Endodermal cell (in vitro differentiated cells): ENCODE measurements at regions not wholly inside any gene's neighbourhood (a gene's known extent, or its start where the extent isn't known, plus 50 kb on each side); places are given as distances from the start of the nearest gene placed in this dataset.

Experiments used
- DNase-seq: peaks from one replicate; pipeline ENCODE4 v3.0.0-alpha.2; 2017
- H3K27ac ChIP-seq: 2 replicates; pipeline ENCODE4 v1.5.1; 2013; ENCODE audit warnings: mild to moderate bottlenecking, low read depth, low read length, moderate library complexity
- H3K27me3 ChIP-seq: 2 replicates; pipeline ENCODE4 v1.6.1; 2013; ENCODE audit warnings: mild to moderate bottlenecking, low read length, moderate library complexity; ENCODE audit not compliant: insufficient read depth, control insufficient read depth, poor library complexity, severe bottlenecking
- H3K36me3 ChIP-seq: 2 replicates; pipeline ENCODE4 v1.7.0; 2013; ENCODE audit warnings: mild to moderate bottlenecking, low read length, moderate library complexity; ENCODE audit not compliant: control insufficient read depth, insufficient read depth
- H3K4me1 ChIP-seq: one replicate; pipeline ENCODE4 v1.7.0; 2013; ENCODE audit warnings: low read length; ENCODE audit not compliant: control insufficient read depth, insufficient read depth
- H3K4me3 ChIP-seq: 2 replicates; pipeline ENCODE4 v1.5.1; 2013; ENCODE audit warnings: mild to moderate bottlenecking, low read length, moderate library complexity
- H3K9ac ChIP-seq: 2 replicates; pipeline ENCODE4 v1.6.1; 2013; ENCODE audit warnings: mild to moderate bottlenecking, low read length, moderate library complexity; ENCODE audit not compliant: poor library complexity, severe bottlenecking; ENCODE audit errors: extremely low read depth
- H3K9me3 ChIP-seq: 2 replicates; pipeline ENCODE4 v1.6.1; 2013; ENCODE audit warnings: mild to moderate bottlenecking, low read length, moderate library complexity; ENCODE audit not compliant: control insufficient read depth
- H3K27ac Mint-ChIP-seq: 2 replicates; pipeline ENCODE4 v1.8.0; 2020; ENCODE audit warnings: mixed read lengths
- H3K27me3 Mint-ChIP-seq: 2 replicates; pipeline ENCODE4 v1.8.0; 2021; ENCODE audit warnings: mild to moderate bottlenecking, mixed read lengths; ENCODE audit not compliant: insufficient read depth
- H3K36me3 Mint-ChIP-seq: 2 replicates; pipeline ENCODE4 v1.8.0; 2020; ENCODE audit warnings: low read depth, mixed read lengths
- H3K4me1 Mint-ChIP-seq: 2 replicates; pipeline ENCODE4 v1.8.0; 2020; ENCODE audit warnings: mixed read lengths
- H3K4me3 Mint-ChIP-seq: 2 replicates; pipeline ENCODE4 v1.8.0; 2020; ENCODE audit warnings: mild to moderate bottlenecking, moderate library complexity, mixed read lengths
- H3K9me3 Mint-ChIP-seq: 2 replicates; pipeline ENCODE4 v1.8.0; 2020; ENCODE audit warnings: mild to moderate bottlenecking, mixed read lengths
- CTCF ChIP-seq: fragments of 200-600 bp; sonication (generic); conservative IDR thresholded peaks from 2 replicates; pipeline ENCODE4 v1.5.0; 2021; ENCODE audit warnings: antibody characterized with exemption, mild to moderate bottlenecking
- WGBS, 2 experiments: methylation state at CpG; one replicate each; pipeline versions ENCODE4 v1.1.5 to v1.1.7; 2013; ENCODE audit warnings: missing lambda C conversion rate in 2 of 2, mixed read lengths in 1 of 2; ENCODE audit not compliant: insufficient coverage in 1 of 2, insufficient read length in 1 of 2; 5-methylcytosine and 5-hydroxymethylcytosine counted together

- Histone ChIP-seq H3K36me3 (no peaks in the 10 kb centered on the region), H3K27me3 (no peaks in the 10 kb centered on the region), H3K9ac (no peak overlapping the region), H3K27ac (no peak overlapping the region), H3K9me3 (peaks cover 11% of the 10 kb centered on the region), H3K4me3 (peak overlapping the region; percentile 43), H3K4me1 (no peaks in the 10 kb centered on the region)
- no peaks in the 10 kb centered on the region for H3K4me1 Mint-ChIP-seq
- no peaks in the 10 kb centered on the region for H3K27me3 Mint-ChIP-seq
- peaks cover 4% of the 10 kb centered on the region for H3K36me3 Mint-ChIP-seq
- DNase-seq, result no peak
- TF ChIP-seq CTCF, result no peak
- no peak overlapping the region for H3K27ac Mint-ChIP-seq
- H3K4me3 Mint-ChIP-seq, result no peak overlapping the region
- peaks cover 15% of the 10 kb centered on the region for H3K9me3 Mint-ChIP-seq
These were observed 554.1 kb upstream of the SALL1 start for GRCh38 chr16:51705142-51705541.

DNA sequence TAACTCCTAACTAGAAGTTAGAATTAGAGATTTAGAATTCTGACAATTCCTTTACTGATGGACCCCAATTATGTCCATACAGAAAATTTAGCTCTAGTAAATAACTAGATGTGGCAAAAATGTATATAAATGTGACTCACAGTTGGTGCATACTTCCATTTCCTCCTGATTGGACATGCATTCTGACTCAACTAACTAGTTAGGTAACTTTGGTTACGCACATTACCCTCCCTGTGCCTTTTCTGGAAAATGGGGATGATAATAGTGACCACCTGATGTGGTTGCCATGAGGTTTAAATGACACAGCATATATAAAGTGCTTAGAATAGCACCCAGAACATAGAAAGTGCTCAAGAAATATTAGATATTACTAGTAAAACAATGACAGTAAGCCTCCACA, 550.0 kb upstream of the SALL1 start:
- no peak for DNase-seq
- Histone ChIP-seq H3K9me3 (peaks cover 11% of the 10 kb centered on the region), H3K27me3 (no peaks in the 10 kb centered on the region), H3K4me3 (no peak overlapping the region), H3K4me1 (no peaks in the 10 kb centered on the region), H3K36me3 (no peaks in the 10 kb centered on the region), H3K27ac (no peak overlapping the region), H3K9ac (no peak overlapping the region)
- no peak overlapping the region for H3K27ac Mint-ChIP-seq
- WGBS, 2 experiments, result 100% methylated on average over 1 of the region's 1 CpG
- no peak for TF ChIP-seq CTCF
- no peaks in the 10 kb centered on the region for H3K4me1 Mint-ChIP-seq
- no peaks in the 10 kb centered on the region for H3K27me3 Mint-ChIP-seq
- H3K4me3 Mint-ChIP-seq, result no peak overlapping the region
- peaks cover 4% of the 10 kb centered on the region for H3K36me3 Mint-ChIP-seq
- peaks cover 12% of the 10 kb centered on the region for H3K9me3 Mint-ChIP-seq

DNA sequence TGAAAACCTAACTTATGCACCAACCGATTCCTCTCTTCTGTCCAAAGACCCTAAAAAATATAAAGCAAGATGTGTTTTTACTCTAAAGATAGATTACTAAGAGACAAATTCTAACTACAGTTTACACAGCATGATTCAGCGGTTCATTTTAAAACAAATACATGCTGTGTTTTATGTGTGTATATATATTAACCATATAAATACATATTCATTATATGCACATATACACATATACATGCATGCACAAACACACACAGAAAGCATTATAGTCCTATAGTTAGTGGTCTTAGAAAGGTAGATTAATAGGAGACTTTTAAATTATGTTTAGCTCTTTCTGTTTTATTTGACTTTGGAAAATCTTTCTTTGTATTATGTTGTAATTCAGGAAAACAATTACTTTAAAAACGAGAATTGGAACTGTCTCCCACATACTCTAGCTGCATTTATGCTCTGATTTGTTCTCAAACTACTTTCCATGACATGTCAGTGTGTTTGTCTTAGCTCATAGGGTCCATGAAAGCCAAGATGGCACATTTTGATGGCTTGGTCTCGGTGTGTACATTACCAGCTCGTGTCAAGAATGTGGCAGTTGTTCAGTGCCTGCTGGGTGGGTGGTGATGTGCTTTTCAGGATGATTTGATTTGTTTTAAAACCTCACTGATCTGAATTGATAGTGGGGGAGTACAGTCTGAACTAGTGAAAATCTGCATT, 548.8 kb upstream of the SALL1 start:
- no peaks in the 10 kb centered on the region for H3K4me1 Mint-ChIP-seq
- Histone ChIP-seq H3K9ac (no peak overlapping the region), H3K27me3 (no peaks in the 10 kb centered on the region), H3K36me3 (no peaks in the 10 kb centered on the region), H3K4me1 (no peaks in the 10 kb centered on the region), H3K9me3 (peaks cover 3% of the 10 kb centered on the region), H3K27ac (no peak overlapping the region), H3K4me3 (no peak overlapping the region)
- TF ChIP-seq CTCF, result no peak
- DNase-seq, result no peak
- H3K27me3 Mint-ChIP-seq, result no peaks in the 10 kb centered on the region
- H3K4me3 Mint-ChIP-seq, result no peak overlapping the region
- no peak overlapping the region for H3K27ac Mint-ChIP-seq
- H3K9me3 Mint-ChIP-seq, result peaks cover 9% of the 10 kb centered on the region
- 94 to 100% methylated on average over 2 to 3 of the region's 5 CpGs for WGBS, 2 experiments
- peaks cover 4% of the 10 kb centered on the region for H3K36me3 Mint-ChIP-seq
